Uterus (tissue), 3 donors: ENCODE measurements at regions not wholly inside any gene's neighbourhood (a gene's known extent, or its start where the extent isn't known, plus 50 kb on each side); places are given as distances from the start of the nearest gene placed in this dataset.

Source experiments
- DNase-seq, 2 donors: peaks; one replicate each; pipeline ENCODE4 v3.0.0-alpha.2; 2019 to 2020
- H3K27ac ChIP-seq, 2 donors: fragments of 200-600 bp; sonication (generic); 1 replicate in 1 of 2; 2 replicates in 1 of 2; pipeline ENCODE4 v1.5.1; 2016 to 2018
- H3K27me3 ChIP-seq, 2 donors: fragments of 200-600 bp; sonication (generic); one replicate each; pipeline ENCODE4 v1.5.1; 2018 to 2019; ENCODE audit warnings: control low read depth in 1 of 2
- H3K36me3 ChIP-seq, 2 donors: fragments of 200-600 bp; sonication (generic); one replicate each; pipeline ENCODE4 v1.5.1; 2019; ENCODE audit warnings: control low read depth in 1 of 2
- H3K4me1 ChIP-seq, 2 donors: fragments of 200-600 bp; sonication (generic); one replicate each; pipeline ENCODE4 v1.5.1; 2018 to 2019; ENCODE audit warnings: control low read depth in 1 of 2
- H3K4me3 ChIP-seq, 2 donors: fragments of 200-600 bp; sonication (generic); 1 replicate in 1 of 2; 2 replicates in 1 of 2; pipeline ENCODE4 v1.5.1; 2018 to 2019; ENCODE audit warnings: mild to moderate bottlenecking in 1 of 2
- H3K9me3 ChIP-seq, 2 donors: fragments of 200-600 bp; sonication (generic); one replicate each; pipeline ENCODE4 v1.5.1; 2019; ENCODE audit warnings: control low read depth in 1 of 2
- POLR2A ChIP-seq, 2 donors: fragments of 450-650 bp; IDR thresholded peaks; one replicate each; pipeline ENCODE4 v1.6.1; 2016; ENCODE audit warnings: antibody characterized with exemption in 2 of 2, mild to moderate bottlenecking in 1 of 2, moderate library complexity in 1 of 2
- intact Hi-C: fragments of 100-400 bp; cut with DNase I; formaldehyde crosslinking; loops from one replicate; pipeline ENCODE4 v1.15.1; 2023; ENCODE audit warnings: low total_unique reads
- TF ChIP-seq, protein P1 (sequence below), 4 experiments: fragments of 200-600 bp in 2 of 4; fragments of 450-650 bp in 2 of 4; sonication (generic) in 2 of 4; IDR thresholded peaks; one replicate each; pipeline ENCODE4 v1.5.1; 2016 to 2019; ENCODE audit warnings: antibody characterized with exemption in 4 of 4, mild to moderate bottlenecking in 2 of 4, moderate library complexity in 1 of 4
- donor health status: DM: yes; HTN: yes; CAD: no.

DNA sequence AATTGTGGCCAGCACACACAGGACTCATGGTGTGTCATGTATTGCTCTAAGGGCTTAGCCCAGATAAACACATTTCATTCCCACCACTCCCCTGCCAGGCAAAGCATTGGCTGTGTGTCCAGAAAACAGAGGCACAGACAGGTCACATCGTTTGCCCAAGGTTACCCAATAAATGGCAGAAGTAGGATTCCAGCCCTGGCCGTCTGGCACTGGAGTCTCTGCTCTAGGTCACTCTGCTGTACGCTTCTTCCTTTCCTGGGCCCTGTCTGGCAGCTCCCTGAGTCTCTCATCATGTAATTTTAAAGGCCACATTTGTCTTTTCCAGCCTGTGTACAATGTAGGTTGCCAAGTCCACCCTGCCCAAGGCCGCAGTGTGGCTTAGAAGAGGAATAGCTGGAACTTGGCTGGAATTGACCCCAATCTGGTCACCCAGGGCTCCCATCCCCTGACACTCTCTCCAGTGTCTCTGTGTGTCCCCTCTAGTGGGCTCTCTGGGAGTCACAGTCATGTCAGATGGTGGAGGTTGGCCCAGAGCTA, 264.5 kb upstream of the TSHZ3 start:
- H3K36me3 ChIP-seq, result no peaks in the 10 kb centered on the region
- intact Hi-C loops, result no loop called here
- no peak overlapping the region for H3K27ac ChIP-seq
- H3K4me1 ChIP-seq, result no peaks in the 10 kb centered on the region
- no peak for DNase-seq
- H3K9me3 ChIP-seq, result no peaks in the 10 kb centered on the region
- TF ChIP-seq POLR2A (IDR thresholded peaks at IDR 0.05), result no peak
- TF ChIP-seq, protein P1, sequence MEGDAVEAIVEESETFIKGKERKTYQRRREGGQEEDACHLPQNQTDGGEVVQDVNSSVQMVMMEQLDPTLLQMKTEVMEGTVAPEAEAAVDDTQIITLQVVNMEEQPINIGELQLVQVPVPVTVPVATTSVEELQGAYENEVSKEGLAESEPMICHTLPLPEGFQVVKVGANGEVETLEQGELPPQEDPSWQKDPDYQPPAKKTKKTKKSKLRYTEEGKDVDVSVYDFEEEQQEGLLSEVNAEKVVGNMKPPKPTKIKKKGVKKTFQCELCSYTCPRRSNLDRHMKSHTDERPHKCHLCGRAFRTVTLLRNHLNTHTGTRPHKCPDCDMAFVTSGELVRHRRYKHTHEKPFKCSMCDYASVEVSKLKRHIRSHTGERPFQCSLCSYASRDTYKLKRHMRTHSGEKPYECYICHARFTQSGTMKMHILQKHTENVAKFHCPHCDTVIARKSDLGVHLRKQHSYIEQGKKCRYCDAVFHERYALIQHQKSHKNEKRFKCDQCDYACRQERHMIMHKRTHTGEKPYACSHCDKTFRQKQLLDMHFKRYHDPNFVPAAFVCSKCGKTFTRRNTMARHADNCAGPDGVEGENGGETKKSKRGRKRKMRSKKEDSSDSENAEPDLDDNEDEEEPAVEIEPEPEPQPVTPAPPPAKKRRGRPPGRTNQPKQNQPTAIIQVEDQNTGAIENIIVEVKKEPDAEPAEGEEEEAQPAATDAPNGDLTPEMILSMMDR (IDR thresholded peaks at IDR 0.05), result no peak
- no peaks in the 10 kb centered on the region for H3K27me3 ChIP-seq
- no peak overlapping the region for H3K4me3 ChIP-seq

DNA sequence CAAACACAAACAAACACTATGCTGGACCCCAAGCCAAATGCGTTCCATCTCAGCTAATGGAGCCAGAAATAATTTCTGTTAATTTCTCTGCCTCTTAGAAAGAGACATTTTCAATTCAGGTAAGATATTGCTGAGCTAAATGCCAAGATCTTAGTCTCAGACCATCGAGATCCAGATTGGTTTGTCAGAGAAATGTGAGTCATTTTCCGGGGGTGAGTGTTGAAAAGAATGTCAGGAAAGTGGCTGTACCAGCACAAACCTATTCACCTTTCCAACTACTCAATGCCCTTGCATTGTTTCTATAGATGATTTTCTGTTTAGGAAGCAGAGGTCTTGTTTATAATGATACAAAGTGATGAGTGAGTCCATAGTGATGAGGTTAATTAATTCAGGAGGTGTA, 266.8 kb upstream of the TSHZ3 start:
- no peaks in the 10 kb centered on the region for H3K36me3 ChIP-seq
- no peak for TF ChIP-seq POLR2A (IDR thresholded peaks at IDR 0.05)
- H3K27me3 ChIP-seq, result no peaks in the 10 kb centered on the region
- no peak overlapping the region for H3K4me3 ChIP-seq
- no peak for DNase-seq
- H3K4me1 ChIP-seq, result no peaks in the 10 kb centered on the region
- H3K9me3 ChIP-seq, result no peaks in the 10 kb centered on the region
- intact Hi-C loops, result no loop called here
- no peak overlapping the region for H3K27ac ChIP-seq

DNA sequence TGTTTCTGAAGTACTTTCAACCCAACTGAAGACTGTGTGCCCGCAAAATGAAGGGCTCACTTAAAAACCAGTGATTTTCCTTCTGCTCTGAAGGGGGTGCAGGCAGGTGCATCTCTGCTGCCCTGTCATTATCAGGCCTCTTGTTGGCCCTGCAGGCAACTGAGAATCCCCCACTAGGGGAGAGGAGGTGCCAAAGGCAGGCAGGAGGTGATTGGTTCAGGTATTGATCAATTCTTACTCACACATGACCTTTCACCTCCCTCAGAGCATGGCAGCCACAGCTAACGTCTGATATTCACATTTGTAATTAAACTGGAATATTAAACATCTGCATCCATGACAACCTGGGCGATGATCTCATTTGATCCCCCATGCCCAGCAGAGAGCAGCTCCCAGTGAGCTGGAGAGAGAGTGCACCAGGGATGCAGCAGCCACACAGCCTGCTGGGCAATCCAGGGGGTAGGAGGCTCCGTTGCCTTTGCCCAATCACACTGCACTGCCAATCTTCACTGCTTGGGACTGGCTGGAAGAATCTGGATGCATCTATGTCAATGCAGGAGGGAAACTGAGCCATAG, 267.9 kb upstream of the TSHZ3 start:
- Histone ChIP-seq H3K27ac (no peak overlapping the region), H3K4me1 (no peaks in the 10 kb centered on the region), H3K9me3 (no peaks in the 10 kb centered on the region), H3K4me3 (no peak overlapping the region), H3K36me3 (no peaks in the 10 kb centered on the region), H3K27me3 (no peaks in the 10 kb centered on the region)
- intact Hi-C loops, result no loop called here
- TF ChIP-seq POLR2A (IDR thresholded peaks at IDR 0.05), result no peak
- DNase-seq, result no peak

DNA sequence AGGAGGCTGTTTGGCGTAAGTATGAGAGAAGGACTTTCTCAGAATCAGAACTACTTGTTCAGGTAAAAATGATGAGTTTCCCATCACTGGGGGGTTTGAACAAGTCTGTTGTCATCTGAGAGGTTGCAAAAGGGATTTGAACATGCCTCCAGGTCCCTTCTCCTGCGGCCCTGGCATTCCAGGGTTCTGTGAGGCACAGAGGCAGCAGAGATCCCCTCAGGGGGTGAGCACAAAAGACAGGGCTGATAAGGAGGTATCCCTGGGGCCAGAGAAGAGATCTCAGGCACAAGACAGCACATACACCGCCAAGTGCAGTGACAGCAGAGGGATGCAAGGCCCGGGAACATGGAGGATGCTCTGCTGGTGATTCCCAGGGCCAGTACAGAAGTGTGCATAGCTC, 275.8 kb upstream of the TSHZ3 start:
- H3K36me3 ChIP-seq, result no peaks in the 10 kb centered on the region
- DNase-seq, result no peak
- intact Hi-C loops, result no loop called here
- H3K9me3 ChIP-seq, result no peaks in the 10 kb centered on the region
- H3K27ac ChIP-seq, result no peak overlapping the region
- no peaks in the 10 kb centered on the region for H3K4me1 ChIP-seq
- TF ChIP-seq, protein P1 (IDR thresholded peaks at IDR 0.05), result no peak
- no peak for TF ChIP-seq POLR2A (IDR thresholded peaks at IDR 0.05)
- no peak overlapping the region for H3K4me3 ChIP-seq
- no peaks in the 10 kb centered on the region for H3K27me3 ChIP-seq

DNA sequence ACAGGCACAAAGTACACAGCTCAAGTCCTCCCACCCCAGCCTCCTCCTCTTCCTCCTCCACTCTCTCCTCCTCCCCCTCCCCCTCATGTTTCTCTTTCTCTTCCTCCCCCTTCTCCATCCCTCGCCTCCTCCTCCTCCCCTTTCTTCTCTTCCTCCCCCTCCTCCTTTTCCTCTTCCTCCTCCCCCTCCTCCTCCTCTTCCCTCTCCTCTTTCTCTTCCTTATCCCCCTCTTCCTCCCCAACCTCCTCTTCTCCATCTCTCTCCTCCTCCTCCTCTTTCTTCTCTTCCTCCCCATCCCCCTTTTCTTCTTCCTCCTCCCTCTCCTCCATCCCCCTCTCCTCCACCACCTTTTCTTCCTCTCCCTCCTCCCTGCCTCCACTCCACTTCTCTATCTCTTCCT, 276.3 kb upstream of the TSHZ3 start:
- TF ChIP-seq POLR2A (IDR thresholded peaks at IDR 0.05), result no peak
- TF ChIP-seq, protein P1 (IDR thresholded peaks at IDR 0.05), result no peak
- H3K9me3 ChIP-seq, result no peaks in the 10 kb centered on the region
- no peaks in the 10 kb centered on the region for H3K27me3 ChIP-seq
- no peaks in the 10 kb centered on the region for H3K4me1 ChIP-seq
- intact Hi-C loops, result no loop called here
- H3K36me3 ChIP-seq, result no peaks in the 10 kb centered on the region
- H3K4me3 ChIP-seq, result no peak overlapping the region
- H3K27ac ChIP-seq, result no peak overlapping the region
- DNase-seq, result no peak

DNA sequence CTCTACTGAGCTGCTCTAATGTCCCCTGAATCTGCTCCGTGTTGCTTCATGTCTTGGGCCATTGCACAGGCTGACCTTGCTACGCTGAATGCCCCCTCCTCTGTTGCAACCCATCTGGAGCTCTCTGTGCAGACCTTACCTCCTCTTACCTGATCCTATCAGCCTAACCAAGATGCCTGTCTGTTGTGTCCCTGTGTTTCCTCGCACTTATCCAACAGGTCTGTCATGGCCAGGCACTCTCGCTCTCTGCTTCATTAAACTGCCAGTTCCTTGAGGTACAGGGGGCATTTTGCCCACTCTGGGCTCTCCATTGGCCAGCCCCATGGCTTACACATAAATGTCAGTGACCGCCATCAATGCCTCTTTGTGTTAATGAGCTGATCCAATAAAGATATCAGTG, 277.7 kb upstream of the TSHZ3 start:
- H3K36me3 ChIP-seq, result no peaks in the 10 kb centered on the region
- no peak for TF ChIP-seq POLR2A (IDR thresholded peaks at IDR 0.05)
- TF ChIP-seq, protein P1 (IDR thresholded peaks at IDR 0.05), result no peak
- H3K4me1 ChIP-seq, result no peaks in the 10 kb centered on the region
- no peak overlapping the region for H3K27ac ChIP-seq
- intact Hi-C loops, result no loop called here
- no peaks in the 10 kb centered on the region for H3K27me3 ChIP-seq
- no peak for DNase-seq
- H3K9me3 ChIP-seq, result no peaks in the 10 kb centered on the region
- H3K4me3 ChIP-seq, result no peak overlapping the region
